Right lobe of liver (tissue), 4 donors: ENCODE measurements at regions not wholly inside any gene's neighbourhood (a gene's known extent, or its start where the extent isn't known, plus 50 kb on each side); places are given as distances from the start of the nearest gene placed in this dataset.

Experiments
- CTCF ChIP-seq, 4 donors: fragments of 200-600 bp in 3 of 4; fragments of 450-650 bp in 1 of 4; IDR thresholded peaks; one replicate each; pipeline versions ENCODE4 v1.5.1 to v1.8.0; 2016 to 2022; ENCODE audit warnings: antibody characterized with exemption in 4 of 4, mild to moderate bottlenecking in 2 of 4
- POLR2A ChIP-seq: fragments of 450-650 bp; IDR thresholded peaks from one replicate; pipeline ENCODE4 v1.6.1; 2017; ENCODE audit warnings: antibody characterized with exemption, mild to moderate bottlenecking
- donor health status: DM: no; HTN: no; CAD: no.
- donor health status: DM: no; HTN: no; CAD: no.
- donor health status: DM: no; HTN: yes; CAD: no.

- TF ChIP-seq CTCF (IDR thresholded peaks at IDR 0.05), result no peak
- no peak for TF ChIP-seq POLR2A
These were observed 226.5 kb upstream of the MPHOSPH6 start for GRCh38 chr16:82396509-82396908.
